CD4-positive, alpha-beta T cell treated with Interleukin-17A for 4 hours (primary cell): ENCODE measurements at regions not wholly inside any gene's neighbourhood (a gene's known extent, or its start where the extent isn't known, plus 50 kb on each side); places are given as distances from the start of the nearest gene placed in this dataset.
"Not testable (repeated sequence)": the region's sequence is repeated elsewhere in the genome, so short reads cannot be mapped to it uniquely, and the experiment has no call there.

Experiments used
- DNase-seq: peaks from one replicate; pipeline ENCODE4 v3.0.0-alpha.2; 2020; ENCODE audit warnings: mixed read lengths

DNA sequence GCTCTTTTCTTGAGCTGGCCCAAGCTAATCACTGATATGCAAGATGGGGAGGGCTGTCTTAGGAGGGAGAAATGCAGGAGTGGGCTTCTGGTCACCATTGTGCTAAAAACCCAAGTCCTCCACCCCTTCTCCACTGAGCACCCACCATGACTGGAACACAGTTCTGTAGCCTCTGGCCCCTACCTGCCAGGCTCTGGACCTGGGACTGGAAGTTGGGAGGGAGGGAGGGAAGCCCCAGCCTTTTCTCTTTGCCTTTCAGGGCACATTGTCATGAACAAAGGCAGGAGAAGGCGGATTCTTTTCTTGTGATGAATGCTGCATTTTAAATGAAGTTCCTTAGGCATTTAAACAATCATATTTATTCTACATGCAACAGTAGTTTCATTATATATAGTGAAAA is 559.1 kb upstream of the TRPC7 start:
- DNase-seq, result no peak

DNA sequence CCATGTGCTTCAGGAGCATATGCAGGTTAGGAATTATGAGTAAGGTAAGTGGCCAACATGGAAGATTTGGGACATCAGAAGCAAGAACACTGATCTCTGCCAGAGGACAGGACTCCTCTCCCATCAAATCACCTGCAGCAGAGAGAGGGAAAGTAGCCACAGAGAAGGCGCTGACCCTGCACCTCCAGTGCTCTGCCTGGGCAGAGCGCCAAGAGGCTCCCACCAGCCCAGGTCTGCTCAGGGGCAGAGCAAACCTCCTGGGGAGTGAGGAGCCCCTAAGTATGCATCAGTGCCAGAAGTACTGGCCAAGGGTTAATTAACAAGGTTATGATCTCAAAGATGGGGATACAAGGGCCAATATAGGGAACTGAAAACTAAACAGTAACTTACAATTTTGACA is 545.3 kb upstream of the TRPC7 start:
- DNase-seq, result no peak

DNA sequence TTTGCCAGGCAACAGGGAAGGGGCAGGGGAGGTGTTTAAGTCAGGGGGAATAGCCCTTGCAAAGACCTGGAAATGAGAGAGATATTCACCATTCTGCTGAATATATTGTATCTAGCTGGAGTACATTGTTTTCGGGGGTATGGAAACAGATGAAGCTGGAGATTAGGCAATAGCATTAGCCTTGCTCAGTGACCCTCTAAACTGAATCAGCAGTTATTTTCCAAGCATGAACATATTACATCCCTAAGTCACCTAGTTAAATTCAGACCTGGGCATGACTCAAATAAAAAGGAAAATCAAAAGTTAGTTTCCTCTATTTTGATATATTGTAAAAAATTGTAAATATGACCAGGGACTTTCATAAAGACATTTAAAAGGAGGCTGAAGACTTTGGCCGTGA is 544.6 kb upstream of the TRPC7 start:
- DNase-seq, result no peak

DNA sequence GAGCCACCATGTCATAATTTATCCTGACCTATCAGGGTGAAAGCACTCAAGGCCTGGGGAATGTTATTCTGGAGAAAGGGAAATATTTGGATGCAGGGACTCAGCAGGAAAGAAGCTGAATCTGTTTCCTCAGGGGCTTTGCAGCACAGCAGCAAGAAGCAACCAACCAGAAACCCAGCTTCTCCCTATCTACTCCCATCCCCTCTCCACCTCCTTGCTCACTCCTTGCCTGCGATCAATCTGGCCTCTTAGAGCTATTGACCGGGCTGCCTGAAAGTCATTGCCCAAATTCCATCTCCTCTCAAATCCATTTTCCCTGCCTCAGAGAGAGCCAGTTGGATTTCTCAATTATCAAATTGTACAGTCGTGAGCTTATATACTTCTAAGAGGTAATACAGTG is 542.0 kb upstream of the TRPC7 start:
- DNase-seq, result no peak

DNA sequence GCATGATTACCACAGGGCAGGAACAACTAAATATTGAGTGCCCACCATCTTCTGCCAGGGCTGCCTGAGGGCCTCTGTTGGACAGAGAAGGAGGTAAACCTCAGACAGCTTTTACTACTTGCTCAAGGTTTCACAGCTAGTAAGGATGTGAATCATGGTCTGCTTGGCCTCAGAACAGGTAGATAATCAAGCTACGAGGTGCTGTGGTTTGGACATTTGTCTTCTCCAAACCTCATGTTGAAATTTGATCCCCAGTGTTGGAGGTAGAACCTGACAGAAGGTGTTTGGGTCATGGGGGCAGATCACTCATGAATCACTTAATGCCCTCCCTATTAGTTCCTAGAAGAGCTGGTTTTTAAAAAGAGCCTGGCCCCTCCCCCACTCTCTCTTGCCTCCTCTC is 541.2 kb upstream of the TRPC7 start:
- no peak for DNase-seq

DNA sequence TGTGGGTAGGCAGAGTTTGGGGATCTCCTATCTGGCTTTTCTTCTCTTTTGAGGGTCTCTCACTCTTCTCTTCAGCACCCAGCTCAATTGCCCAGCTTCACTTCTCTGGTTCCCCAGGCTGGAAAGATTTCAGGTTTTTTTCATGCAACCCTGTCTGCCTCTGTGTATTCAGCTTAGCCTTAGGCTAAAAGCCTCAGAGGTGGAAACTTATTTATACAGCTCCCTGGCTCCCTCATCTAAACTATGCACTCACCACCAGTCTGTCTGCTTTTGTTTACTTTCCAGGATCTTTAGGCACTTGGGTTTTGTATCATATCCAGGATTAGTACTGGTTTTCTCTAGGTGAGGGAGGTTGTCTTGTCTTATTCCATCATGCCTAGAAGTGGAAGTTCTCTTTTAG is 540.2 kb upstream of the TRPC7 start:
- DNase-seq, result no peak

DNA sequence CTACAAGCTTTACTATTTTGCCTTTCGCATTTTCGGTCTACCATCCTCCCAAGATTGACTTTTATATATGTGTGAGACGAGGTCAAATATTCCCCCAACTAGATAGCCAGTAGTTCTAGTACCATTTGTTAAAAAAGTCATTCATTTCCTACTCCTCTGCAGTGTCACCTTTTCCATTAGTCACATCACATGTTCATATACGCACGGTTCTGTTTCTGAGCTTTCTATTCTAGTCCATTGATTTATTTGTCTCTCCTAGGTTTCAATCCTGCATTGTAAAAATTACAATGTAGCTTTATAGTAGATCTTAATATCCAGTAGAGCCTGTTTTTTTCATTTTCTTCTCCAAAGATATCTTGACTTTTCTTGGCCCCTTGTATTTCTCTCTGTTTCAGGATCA is 528.7 kb upstream of the TRPC7 start:
- no peak for DNase-seq

DNA sequence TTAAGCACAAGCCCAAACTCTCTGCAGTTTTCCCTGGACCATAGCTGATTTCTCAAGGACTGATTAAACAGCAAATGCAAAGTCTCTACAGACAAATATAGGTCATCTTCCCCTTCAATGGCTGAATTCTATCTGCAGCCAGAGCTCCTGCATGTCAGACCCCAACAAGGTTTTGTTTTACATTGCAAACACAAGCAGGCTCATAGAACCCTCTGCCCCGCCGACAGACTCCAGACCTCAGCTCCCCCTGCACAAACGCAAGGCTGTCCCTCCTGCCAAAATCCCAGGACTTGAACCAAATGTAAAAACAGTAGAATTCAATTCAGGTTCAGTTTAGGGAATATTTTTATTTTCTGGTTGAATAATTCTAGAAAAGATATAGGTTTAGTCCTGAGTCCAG is 526.7 kb upstream of the TRPC7 start:
- DNase-seq, result no peak

DNA sequence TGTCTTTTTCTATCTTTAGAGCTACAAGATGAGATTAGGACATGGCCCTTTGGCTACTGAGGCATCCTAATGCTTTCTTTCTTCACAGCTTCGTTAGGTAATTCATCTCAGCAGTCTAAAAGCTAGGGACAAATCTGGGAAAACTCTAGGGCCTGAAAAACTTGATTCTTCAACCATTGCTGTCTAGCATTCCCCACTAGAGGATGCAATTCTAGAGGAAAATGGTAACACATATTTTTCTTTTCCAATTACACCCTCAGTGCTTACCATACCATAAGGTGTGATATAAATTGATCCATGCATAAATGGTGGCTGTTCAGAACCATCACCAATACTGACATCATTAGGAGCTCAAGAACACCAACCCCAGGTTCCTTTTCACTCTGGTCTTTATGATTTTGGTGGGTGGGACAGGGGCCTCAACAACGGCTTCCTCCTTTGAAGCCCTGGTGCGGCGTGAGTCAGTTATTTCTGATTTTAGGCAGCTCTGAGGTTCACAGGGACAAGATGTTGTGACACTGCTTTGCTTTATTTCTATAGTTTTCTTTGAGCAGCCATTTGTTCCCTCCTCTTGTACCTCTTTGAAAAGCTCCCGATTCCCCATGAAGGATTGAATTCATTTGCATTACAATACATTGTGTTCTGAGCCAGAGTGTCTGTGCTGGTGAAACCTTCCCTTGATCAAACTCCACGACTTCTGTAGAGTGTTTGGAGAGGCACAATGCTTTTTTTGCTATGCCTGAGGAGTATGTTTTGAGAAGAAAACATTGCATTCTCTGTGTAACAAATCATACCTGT is 526.0 kb upstream of the TRPC7 start:
- no peak for DNase-seq

DNA sequence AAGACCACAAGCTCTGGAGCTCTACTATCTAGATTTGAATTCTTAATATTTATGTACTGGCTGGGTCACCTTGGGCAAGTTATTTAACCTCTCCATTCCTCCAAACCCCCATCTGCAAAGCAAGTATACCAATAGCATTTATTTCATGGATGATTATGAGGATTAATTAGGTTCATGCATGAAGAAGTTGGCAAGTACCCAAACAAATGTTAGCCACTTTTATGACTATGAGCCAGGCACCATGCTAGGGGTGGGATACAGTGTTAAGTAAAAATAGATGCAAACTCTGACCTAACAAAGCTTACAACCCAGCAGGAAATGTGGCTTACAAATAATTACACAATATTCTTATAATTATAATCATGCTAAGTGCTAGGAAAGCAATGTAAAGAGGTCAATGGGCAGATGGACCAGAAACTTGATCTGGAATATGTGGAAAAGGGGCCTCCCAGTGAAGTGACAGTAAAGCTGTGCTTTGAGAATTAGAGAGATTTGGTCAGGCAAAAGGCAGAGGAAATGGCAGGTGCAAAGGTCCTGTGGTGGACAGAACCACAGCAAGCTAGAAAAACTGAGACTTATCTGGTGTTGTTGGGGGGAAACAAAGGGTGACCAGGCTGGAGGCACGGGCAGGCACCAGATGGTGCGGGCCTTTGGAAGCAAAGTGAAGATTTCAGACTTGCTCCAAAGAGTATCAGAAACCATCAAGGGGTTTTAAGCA is 525.2 kb upstream of the TRPC7 start:
- DNase-seq, result no peak

DNA sequence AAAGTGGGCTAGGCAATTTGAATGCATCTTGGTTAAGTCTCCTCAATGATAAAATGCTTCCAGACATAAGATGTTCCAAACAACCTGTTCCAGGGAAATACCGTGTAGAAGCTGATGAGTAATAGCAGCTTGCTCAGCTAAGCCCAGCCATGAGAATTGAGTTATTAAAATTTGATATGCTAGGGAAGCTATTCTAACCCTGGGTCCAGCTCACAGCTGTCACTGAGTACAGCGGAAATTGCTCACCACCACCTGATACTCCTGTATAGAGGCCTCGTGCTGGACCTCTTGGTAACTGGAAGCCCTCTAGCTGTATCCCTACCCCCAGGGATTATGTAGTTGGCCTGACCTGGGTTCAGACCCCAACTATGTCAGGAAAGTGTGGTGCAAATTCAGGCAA is 521.3 kb upstream of the TRPC7 start:
- no peak for DNase-seq

DNA sequence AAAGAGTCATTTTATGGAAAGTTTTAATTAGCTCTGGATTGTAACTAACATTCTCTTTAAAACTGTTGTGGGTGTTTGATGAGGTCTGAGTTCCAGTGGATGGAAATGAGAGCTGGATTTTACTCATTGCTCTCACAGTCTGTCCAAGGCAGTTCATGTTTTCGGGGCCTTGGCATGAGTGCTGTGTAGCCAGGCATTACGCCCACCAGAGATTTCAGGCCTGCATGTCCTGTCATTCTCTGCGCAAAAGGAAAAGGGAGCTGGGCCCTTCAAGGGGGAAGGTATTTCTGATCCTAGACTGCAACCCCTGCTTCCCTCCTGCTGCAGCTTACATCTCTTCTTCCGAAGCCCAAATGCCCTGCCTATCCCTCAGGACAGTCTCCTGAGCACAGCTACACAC is 499.6 kb upstream of the TRPC7 start:
- no peak for DNase-seq

DNA sequence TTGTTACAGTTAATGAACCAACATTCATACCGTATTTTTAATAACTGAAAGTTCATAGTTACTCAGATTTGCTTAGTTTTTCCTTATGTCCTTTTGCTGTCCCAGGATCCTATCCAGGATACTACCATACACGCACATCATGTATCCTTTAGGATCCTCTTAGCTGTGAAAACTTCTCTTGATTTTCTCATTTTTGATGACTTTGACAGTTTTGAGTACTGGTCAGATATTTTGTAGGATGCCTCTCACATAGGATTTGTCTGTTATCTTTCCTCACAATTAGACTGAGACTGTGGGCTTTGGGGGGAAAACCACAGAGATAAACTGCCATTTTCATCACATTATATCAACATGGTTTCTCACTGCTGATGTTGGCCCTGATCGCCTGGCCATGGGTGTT is 491.3 kb upstream of the TRPC7 start:
- no peak for DNase-seq

DNA sequence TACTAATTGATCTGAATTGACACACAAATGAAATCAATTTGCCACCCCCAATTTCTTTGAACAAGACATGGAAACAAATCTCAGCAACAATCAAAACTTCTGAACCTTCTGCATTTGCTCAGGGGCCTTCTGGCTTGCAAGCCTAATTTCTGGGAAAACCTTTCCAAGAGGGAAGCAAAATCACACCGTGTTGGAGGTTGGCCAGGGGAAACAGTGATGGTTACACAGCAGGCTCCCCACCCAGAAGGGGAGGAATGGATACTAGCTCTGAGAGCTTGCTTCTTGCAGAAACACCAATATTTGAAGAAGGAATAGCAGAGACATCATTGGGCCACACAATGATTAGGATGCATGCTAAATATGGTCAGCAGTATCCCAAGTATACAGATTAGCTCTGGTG is 488.6 kb upstream of the TRPC7 start:
- no peak for DNase-seq

DNA sequence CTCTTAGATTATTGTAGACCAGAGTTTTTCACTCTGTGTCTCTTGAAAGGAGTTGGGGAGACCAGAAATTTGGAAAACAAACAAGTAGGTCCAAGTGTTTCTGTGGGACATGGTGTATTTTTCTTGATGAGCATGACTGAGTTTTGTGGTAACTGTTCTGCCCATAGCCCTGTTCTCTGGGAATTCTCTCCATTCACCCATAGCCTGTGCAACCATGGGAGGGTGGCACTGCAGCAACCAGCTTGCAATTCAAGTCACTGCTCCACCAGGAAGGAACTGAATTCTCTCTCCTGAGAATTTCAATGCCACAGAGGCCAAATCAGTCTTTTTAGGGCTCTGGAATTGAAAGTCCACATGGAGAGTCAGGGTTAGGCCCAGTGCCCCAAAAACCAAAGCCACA is 475.3 kb upstream of the TRPC7 start:
- no peak for DNase-seq

DNA sequence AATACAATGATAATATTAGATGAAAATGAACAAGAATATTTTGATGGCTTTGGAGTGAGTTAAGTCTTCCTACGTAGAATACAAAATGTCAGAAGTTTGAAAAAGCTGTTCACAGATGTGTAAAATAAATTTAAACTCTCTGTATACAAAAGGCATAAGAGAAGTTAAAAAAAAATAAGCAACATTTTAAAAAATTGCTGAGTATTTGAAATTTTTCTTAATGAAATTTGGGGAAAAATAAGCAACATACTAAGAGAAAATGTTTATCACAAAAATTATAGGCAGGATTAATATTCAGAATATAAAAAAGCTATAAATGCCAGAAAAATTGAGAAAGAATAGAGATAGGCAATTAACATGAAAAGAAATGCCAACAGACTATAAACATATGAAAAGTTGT is 470.7 kb upstream of the TRPC7 start:
- DNase-seq, result no peak

DNA sequence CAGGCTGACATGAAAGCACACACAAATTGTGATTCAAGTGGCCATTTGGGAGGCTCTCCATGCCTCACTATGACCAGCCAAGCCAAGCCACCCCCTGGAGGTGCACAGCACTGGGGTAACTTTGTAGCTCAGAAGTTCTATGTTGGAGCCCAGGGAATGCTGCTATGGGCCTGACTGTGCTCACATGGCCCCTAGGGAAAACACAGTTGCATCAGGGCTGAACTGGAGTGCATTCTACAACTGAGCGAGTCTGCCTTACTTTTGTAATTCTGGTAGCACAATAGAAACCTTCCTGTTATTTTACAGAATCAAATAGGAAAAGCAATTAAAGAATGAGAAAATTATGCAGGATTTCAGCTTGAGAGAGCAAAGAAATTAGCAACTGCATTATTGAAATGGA is 455.5 kb upstream of the TRPC7 start:
- no peak for DNase-seq

DNA sequence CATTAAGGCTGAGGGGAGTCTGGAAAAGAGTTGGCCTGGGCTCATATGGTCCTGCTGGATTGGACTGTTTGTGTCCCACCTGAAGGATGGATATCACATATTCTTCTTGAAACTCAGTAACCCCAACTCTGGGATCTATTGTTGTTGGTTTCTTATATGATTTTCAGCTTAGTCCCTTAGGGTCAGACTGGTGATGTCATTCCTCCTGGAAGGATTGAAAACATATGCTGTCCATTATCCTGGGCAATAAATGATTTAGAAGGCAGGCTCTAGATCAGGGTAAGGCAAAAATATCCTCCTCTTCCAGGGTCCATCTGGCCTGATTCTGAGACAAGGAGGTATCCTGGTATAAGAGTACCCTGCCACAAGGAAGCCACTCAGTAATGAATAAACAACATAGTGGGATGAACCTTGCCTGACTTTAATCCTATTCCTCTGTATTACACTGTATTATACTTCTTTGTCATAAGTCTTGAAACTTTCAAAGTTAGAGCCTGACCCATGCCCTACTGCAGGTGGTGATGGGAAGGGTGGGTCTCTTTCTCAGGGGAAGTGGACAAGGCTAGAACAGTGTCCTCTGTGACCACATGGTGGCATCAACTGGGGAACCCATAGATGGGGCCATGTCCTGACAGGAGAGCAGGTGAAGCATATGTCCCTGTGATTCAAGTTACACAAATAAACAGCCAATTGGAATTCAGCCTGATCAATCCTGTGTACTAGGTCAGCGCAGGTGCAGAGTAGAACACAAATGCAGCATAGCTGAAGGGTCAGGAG is 454.4 kb upstream of the TRPC7 start:
- DNase-seq, result no peak

DNA sequence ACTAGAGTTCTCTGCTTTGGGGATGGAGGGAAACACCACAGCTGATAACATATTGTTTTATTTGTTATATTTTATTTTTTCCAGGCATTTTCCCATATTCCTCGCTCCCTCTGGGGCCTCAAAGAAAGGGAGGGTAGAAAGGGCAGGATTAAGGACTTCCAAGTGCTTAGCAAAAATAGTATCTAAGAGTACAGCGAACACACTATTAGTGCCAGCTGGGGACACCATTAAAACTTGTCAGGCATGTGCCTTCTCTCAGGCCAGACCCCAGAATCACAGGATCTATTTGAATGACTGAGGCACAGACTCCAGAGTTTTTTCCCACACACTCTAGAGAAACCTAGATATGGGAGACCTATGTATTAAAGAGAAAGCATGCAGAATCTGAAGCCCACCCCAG is 451.0 kb upstream of the TRPC7 start:
- DNase-seq, result no peak

DNA sequence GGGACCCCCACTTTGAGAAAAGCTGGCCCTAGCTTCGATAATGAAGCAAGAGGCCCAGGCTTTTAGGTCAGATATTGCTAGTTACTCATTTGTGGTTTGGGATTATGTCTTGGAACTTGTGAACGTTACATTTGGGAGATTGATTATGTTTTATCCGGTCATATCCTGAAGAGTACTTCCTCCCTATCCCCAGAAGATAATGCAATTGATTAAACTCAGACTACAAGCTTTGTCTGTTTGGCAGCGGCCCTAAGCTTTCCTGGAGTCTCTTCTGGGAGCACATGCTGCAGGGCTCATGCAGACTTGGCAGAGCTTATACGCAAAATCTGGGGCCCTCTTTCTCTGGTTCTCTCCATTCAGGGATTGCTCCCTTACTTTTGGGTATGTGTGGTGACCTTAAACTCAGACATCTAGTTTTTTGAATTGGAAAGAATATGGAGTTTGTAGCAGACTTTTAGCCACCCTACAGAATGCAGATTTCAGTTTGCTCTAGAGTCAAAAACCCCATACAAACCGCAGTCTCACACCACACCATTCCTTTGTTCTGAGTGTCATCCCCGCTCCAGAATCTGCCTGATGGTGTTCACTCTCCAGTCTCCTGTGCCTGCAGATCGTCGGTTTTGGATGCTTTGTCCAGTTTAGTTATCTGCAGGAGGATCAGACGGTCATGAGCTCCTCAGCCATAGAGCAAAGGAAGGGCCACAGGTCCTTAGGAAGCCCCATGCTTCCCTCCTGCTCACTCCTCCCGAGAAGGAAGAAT is 449.5 kb upstream of the TRPC7 start:
- DNase-seq, result no peak

DNA sequence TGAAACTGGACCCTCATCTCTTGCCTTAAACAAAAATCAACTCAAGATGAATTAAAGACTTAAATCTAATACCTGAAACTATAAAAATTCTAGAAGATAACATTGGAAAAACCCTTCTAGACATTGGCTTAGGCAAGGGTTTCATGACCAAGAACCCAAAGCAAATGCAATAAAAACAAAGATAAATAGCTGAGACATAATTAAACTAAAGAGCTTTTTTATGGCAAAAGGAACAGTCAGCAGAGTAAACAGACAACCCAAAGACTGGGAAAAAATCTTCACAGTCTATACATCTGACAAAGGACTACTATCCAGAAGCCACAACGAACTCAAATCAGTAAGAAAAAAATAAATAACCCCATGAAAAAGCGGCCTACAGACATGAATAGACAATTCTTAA is 446.9 kb upstream of the TRPC7 start:
- DNase-seq, result not testable (repeated sequence)

DNA sequence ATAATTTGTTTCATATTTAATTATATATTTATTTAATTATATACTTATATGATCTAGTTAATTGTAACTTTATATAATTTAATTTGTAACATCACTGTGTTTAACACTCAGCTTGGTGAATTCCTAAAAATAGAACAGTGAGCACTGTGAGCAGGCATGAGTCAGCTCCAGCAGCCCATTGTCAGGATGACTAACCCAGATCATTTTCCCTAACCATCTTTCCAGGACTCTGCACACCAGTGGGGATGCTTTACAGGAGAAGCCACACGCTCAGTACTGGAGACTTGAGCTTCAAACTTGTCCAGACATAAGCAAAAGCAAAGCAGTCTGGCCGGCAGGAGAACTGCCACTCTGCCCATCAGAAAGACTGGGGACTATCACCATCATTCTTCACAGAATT is 446.2 kb upstream of the TRPC7 start:
- no peak for DNase-seq

DNA sequence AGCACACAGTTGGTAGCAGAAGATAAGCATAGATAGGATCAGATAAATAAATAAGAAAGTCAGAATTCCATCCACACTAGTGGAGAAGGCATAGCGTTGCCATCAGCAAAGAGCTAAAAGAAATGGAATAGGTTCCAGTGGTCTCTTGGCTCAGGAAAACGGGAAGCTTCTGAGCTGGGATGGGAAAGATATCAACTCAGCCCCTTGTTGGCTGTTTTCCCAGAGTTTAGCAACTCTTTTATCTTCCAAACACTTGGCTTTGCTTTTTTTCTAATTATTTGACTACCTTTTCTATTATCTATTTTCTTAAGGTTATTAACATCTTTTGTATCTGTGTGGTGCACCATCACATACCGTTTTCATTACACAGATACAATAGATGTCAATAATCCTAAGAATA is 445.7 kb upstream of the TRPC7 start:
- no peak for DNase-seq
